GM23248 (cell line): ENCODE measurements at regions not wholly inside any gene's neighbourhood (a gene's known extent, or its start where the extent isn't known, plus 50 kb on each side); places are given as distances from the start of the nearest gene placed in this dataset.
"Not testable (repeated sequence)": the region's sequence is repeated elsewhere in the genome, so short reads cannot be mapped to it uniquely, and the experiment has no call there.

ENCODE experiments used
- DNase-seq: peaks from one replicate; pipeline ENCODE4 v3.0.0-alpha.2; 2015
- H2AFZ ChIP-seq: fragments of 200-600 bp; sonication (generic); 2 replicates; pipeline ENCODE4 v1.6.1; 2016; ENCODE audit warnings: antibody characterized with exemption
- H3F3A ChIP-seq: fragments of 200-600 bp; sonication (generic); 2 replicates; pipeline ENCODE4 v1.6.1; 2016; ENCODE audit warnings: mild to moderate bottlenecking, antibody characterized with exemption, mixed run types; ENCODE audit not compliant: insufficient read depth
- H3K27ac ChIP-seq: fragments of 200-600 bp; sonication (generic); 2 replicates; pipeline ENCODE4 v1.5.1; 2016; ENCODE audit warnings: mild to moderate bottlenecking
- H3K27me3 ChIP-seq: fragments of 200-600 bp; sonication (generic); replicated peaks from 2 replicates; pipeline ENCODE4 v1.6.1; 2016; ENCODE audit warnings: mild to moderate bottlenecking; ENCODE audit not compliant: insufficient read depth
- H3K36me3 ChIP-seq: fragments of 200-600 bp; sonication (generic); 2 replicates; pipeline ENCODE4 v1.6.1; 2016; ENCODE audit warnings: low read depth, mild to moderate bottlenecking
- H3K4me1 ChIP-seq: fragments of 200-600 bp; sonication (generic); 2 replicates; pipeline ENCODE4 v1.6.1; 2016; ENCODE audit warnings: mild to moderate bottlenecking; ENCODE audit not compliant: insufficient read depth
- H3K4me2 ChIP-seq: fragments of 200-600 bp; sonication (generic); one replicate; pipeline ENCODE4 v1.6.1; 2016; ENCODE audit warnings: mild to moderate bottlenecking; ENCODE audit not compliant: unreplicated experiment
- H3K4me3 ChIP-seq: fragments of 200-600 bp; sonication (generic); 2 replicates; pipeline ENCODE4 v1.5.1; 2016; ENCODE audit warnings: mild to moderate bottlenecking
- H3K79me2 ChIP-seq: fragments of 200-600 bp; sonication (generic); 2 replicates; pipeline ENCODE4 v1.6.1; 2016; ENCODE audit warnings: mild to moderate bottlenecking; ENCODE audit not compliant: insufficient read depth
- H3K9ac ChIP-seq: fragments of 200-600 bp; sonication (generic); 2 replicates; pipeline ENCODE4 v1.6.1; 2016; ENCODE audit warnings: mild to moderate bottlenecking
- H3K9me2 ChIP-seq: fragments of 200-600 bp; sonication (generic); 2 replicates; pipeline ENCODE4 v1.6.1; 2016; ENCODE audit warnings: mixed run types, mild to moderate bottlenecking, moderate library complexity; ENCODE audit not compliant: insufficient read depth
- H3K9me3 ChIP-seq: fragments of 200-600 bp; sonication (generic); one replicate; pipeline ENCODE4 v1.6.1; 2017; ENCODE audit warnings: low read depth
- H4K20me1 ChIP-seq: fragments of 200-600 bp; sonication (generic); 2 replicates; pipeline ENCODE4 v1.6.0; 2016; ENCODE audit not compliant: insufficient read depth
- EZH2 ChIP-seq: fragments of 200-600 bp; sonication (generic); IDR thresholded peaks from 2 replicates; pipeline ENCODE4 v1.6.1; 2018; ENCODE audit warnings: antibody characterized with exemption, mild to moderate bottlenecking; ENCODE audit not compliant: insufficient read depth, poor library complexity, severe bottlenecking
- EZH2phosphoT487 ChIP-seq: fragments of 200-600 bp; sonication (generic); IDR thresholded peaks from 2 replicates; pipeline ENCODE4 v1.6.1; 2018; ENCODE audit warnings: antibody characterized with exemption, moderate library complexity, mild to moderate bottlenecking, low read depth; ENCODE audit not compliant: insufficient read depth
- WGBS, 2 experiments: methylation state at CpG; one replicate each; pipeline ENCODE4 v1.1.6; 2015 to 2017; ENCODE audit warnings: low lambda C conversion rate in 2 of 2, low coverage in 1 of 2; ENCODE audit errors: missing lambda C conversion rate in 2 of 2; 5-methylcytosine and 5-hydroxymethylcytosine counted together
- in situ Hi-C: fragments of 300-500 bp; cut with MboI; formaldehyde crosslinking; loops from 2 replicates; pipeline ENCODE4 v1.15.0; 2020

GRCh38 chr16:27641260-27641659 is 91.3 kb downstream of the KATNIP start:
- H3F3A ChIP-seq: no peaks in the 10 kb centered on the region
- no peaks in the 10 kb centered on the region for H3K9me2 ChIP-seq
- no peaks in the 10 kb centered on the region for H4K20me1 ChIP-seq
- H3K36me3 ChIP-seq: no peaks in the 10 kb centered on the region
- H3K4me3 ChIP-seq: no peak overlapping the region
- H3K27ac ChIP-seq: no peak overlapping the region
- no peaks in the 10 kb centered on the region for H3K79me2 ChIP-seq
- H3K4me2 ChIP-seq: no peak overlapping the region
- no peak overlapping the region for H2AFZ ChIP-seq
- H3K9ac ChIP-seq: no peak overlapping the region
- no peaks in the 10 kb centered on the region for H3K4me1 ChIP-seq
- no peak for DNase-seq
- TF ChIP-seq EZH2phosphoT487: no peak
- TF ChIP-seq EZH2: no peak
- WGBS, 2 experiments: 90 to 92% methylated on average over 9 of the region's 9 CpGs
- H3K9me3 ChIP-seq: no peaks in the 10 kb centered on the region
- in situ Hi-C loops: loop anchor here (25.0 kb wide), 1 partner anchor 421 kb away; the partner anchor contains the start of gene GSG1L
- H3K27me3 ChIP-seq: no peaks in the 10 kb centered on the region

DNA sequence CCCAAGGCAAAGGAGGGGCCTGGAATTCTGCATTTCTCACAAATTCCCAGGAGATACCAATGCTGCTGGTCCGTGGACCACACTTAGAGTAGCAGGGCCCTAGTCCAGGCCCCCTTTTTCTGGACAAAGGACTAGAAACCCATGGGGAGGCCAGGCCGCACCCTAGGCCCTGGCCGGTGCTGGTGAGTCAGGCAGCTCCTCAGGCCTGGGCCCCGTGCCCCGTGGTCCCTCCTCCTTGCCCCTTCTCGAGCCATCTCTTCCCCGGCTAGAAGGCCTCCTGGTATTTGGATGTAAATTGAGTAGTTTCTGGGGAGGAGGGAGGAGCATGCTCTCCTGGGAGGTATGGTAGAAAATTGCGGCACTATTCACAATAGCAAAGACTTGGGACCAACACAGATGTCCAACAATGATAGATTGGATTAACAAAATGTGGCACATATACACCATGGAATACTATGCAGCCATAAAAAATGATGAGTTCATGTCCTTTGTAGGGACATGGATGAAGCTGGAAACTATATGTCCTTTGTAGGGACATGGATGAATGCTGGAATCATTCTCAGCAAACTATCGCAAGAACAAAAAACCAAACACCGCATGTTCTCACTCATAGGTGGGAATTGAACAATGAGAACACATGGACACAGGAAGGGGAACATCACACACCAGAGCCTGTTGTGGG is 91.9 kb downstream of the KATNIP start:
- H4K20me1 ChIP-seq, H3K27me3 ChIP-seq, H3K9me2 ChIP-seq, H3K9ac ChIP-seq, H3K27ac ChIP-seq, DNase-seq, H3K4me2 ChIP-seq, H3K79me2 ChIP-seq, H3K9me3 ChIP-seq, H2AFZ ChIP-seq, H3F3A ChIP-seq, H3K36me3 ChIP-seq, H3K4me3 ChIP-seq, H3K4me1 ChIP-seq: not testable (repeated sequence)
- WGBS, 2 experiments: 95 to 97% methylated on average over 10 of the region's 10 CpGs
- in situ Hi-C loops: loop anchor here (25.0 kb wide), 1 partner anchor 420 kb away; the partner anchor contains the start of gene GSG1L

- H3K36me3 ChIP-seq: no peaks in the 10 kb centered on the region
- no peaks in the 10 kb centered on the region for H3K4me1 ChIP-seq
- H3K4me2 ChIP-seq: no peak overlapping the region
- in situ Hi-C loops: loop anchor here (25.0 kb wide), 1 partner anchor 420 kb away; the partner anchor contains the start of gene GSG1L
- no peaks in the 10 kb centered on the region for H3K9me3 ChIP-seq
- no peak overlapping the region for H3K9ac ChIP-seq
- H3K9me2 ChIP-seq: no peaks in the 10 kb centered on the region
- no peaks in the 10 kb centered on the region for H3K27me3 ChIP-seq
- WGBS, 2 experiments: 71 to 76% methylated on average over 4 of the region's 4 CpGs
- TF ChIP-seq EZH2phosphoT487 (no peak), EZH2 (no peak)
- H2AFZ ChIP-seq: no peak overlapping the region
- H3K27ac ChIP-seq: no peak overlapping the region
- peak; percentile 42 for DNase-seq
- H4K20me1 ChIP-seq: no peaks in the 10 kb centered on the region
- no peaks in the 10 kb centered on the region for H3F3A ChIP-seq
- no peaks in the 10 kb centered on the region for H3K79me2 ChIP-seq
- no peak overlapping the region for H3K4me3 ChIP-seq
Measured at GRCh38 chr16:27642756-27643155, 92.8 kb downstream of the KATNIP start.

DNA sequence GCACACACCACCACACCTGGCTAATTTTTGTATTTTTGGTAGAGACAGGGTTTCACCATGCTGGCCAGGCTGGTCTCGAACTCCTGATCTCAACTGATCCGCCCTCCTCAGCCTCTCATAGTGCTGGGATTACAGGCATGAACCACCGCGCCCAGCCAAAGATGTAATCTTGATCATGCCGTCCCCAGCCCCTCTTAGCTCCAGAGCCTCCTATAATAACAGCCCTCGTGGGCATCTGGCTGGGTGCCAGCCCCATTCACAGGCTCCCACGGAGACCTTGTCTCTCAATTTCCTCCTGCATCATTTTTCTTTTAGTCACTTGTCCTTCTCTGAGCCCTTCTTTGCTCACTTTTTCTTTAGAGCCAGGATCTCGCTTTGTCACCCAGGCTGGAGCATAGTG is 94.2 kb downstream of the KATNIP start:
- H2AFZ ChIP-seq: no peak overlapping the region
- H3K79me2 ChIP-seq: no peaks in the 10 kb centered on the region
- no peaks in the 10 kb centered on the region for H3K36me3 ChIP-seq
- no peaks in the 10 kb centered on the region for H3K9me3 ChIP-seq
- H3K4me1 ChIP-seq: no peaks in the 10 kb centered on the region
- H3K27ac ChIP-seq: no peak overlapping the region
- no peak overlapping the region for H3K4me2 ChIP-seq
- WGBS, 2 experiments: 86 to 95% methylated on average over 8 of the region's 8 CpGs
- H3K27me3 ChIP-seq: no peaks in the 10 kb centered on the region
- DNase-seq: no peak
- H3F3A ChIP-seq: no peaks in the 10 kb centered on the region
- H4K20me1 ChIP-seq: no peaks in the 10 kb centered on the region
- no peak for TF ChIP-seq EZH2phosphoT487
- TF ChIP-seq EZH2: no peak
- in situ Hi-C loops: loop anchor here (25.0 kb wide), 1 partner anchor 418 kb away; the partner anchor contains the start of gene GSG1L
- H3K4me3 ChIP-seq: no peak overlapping the region
- no peaks in the 10 kb centered on the region for H3K9me2 ChIP-seq
- H3K9ac ChIP-seq: no peak overlapping the region

DNA sequence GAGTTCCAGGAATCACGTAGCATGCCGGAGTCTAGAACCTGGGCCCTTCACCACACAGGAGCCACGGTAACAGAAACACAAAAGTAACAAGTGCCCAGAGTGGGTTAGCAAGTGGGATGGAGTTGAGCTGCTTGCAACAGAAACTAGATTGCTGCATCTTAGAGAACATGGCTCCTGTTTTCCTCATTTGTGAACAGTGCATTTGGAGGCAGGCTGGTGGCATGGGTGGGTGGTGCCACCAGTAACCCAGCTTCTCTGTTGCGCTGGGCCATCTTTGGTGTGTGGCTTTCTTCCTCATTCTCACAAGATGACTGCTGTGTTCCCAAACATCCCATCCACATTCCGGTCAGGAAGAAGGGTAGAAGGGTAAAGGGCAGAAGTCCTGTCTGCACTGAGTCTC is 95.5 kb downstream of the KATNIP start:
- no peak overlapping the region for H3K4me3 ChIP-seq
- no peaks in the 10 kb centered on the region for H3K4me1 ChIP-seq
- H3K27ac ChIP-seq: no peak overlapping the region
- in situ Hi-C loops: loop anchor here (25.0 kb wide), 1 partner anchor 417 kb away; the partner anchor contains the start of gene GSG1L
- DNase-seq: no peak
- no peak overlapping the region for H3K9ac ChIP-seq
- no peaks in the 10 kb centered on the region for H3K9me2 ChIP-seq
- H3K27me3 ChIP-seq: no peaks in the 10 kb centered on the region
- H4K20me1 ChIP-seq: no peaks in the 10 kb centered on the region
- H3K4me2 ChIP-seq: no peak overlapping the region
- no peaks in the 10 kb centered on the region for H3K79me2 ChIP-seq
- H2AFZ ChIP-seq: no peak overlapping the region
- 98 to 99% methylated on average over 5 of the region's 5 CpGs for WGBS, 2 experiments
- H3K36me3 ChIP-seq: no peaks in the 10 kb centered on the region
- H3K9me3 ChIP-seq: no peaks in the 10 kb centered on the region
- H3F3A ChIP-seq: no peaks in the 10 kb centered on the region
- TF ChIP-seq EZH2: no peak
- no peak for TF ChIP-seq EZH2phosphoT487
